HepG2 (cell line): ENCODE measurements at regions not wholly inside any gene's neighbourhood (a gene's known extent, or its start where the extent isn't known, plus 50 kb on each side); places are given as distances from the start of the nearest gene placed in this dataset.

Source experiments
- ATAC-seq: fragments of 200-7000 bp; cut with Tn5 transposase; 3 replicates; pipeline ENCODE4 v1.9.1; 2020; ENCODE audit warnings: mild to moderate bottlenecking, moderate library complexity
- BruUV-seq: library from RNA; stranded (reverse); fragments of 400-500 nt; replicated peaks from 2 replicates; lab custom pipeline; 2021; lab: Mats Ljungman, UMichigan
- CTCF ChIA-PET: fragments of 300-600 bp; formaldehyde crosslinking; extraction: SDS; loops from one replicate; lab custom pipeline; 2021; ENCODE audit warnings: low total read pairs, inconsistent platforms, low intra/inter-chr PET ratio; lab: Yijun Ruan, JAX
- POLR2A ChIA-PET: fragments of 350-600 bp; sonication (Branson Sonifier 250); formaldehyde crosslinking; loops from one replicate; lab custom pipeline; 2020; ENCODE audit warnings: antibody characterized with exemption, inconsistent platforms; lab: Yijun Ruan, JAX
- DNase-seq: peaks from one replicate; pipeline ENCODE4 v3.0.0-alpha.2; 2015; ENCODE audit warnings: low spot score
- FAIRE-seq: peaks from 3 replicates; lab custom pipeline; 2011; peaks lifted over from hg19 to GRCh38; lab: Jason Lieb, UNC
- H2AFZ ChIP-seq: one replicate; pipeline ENCODE4 v1.6.1; 2011; ENCODE audit warnings: low read length, inconsistent platforms
- H3K27ac ChIP-seq: fragments of 300-600 bp; 3 replicates; pipeline ENCODE4 v1.8.0; 2011; ENCODE audit warnings: mixed run types, mild to moderate bottlenecking, mixed read lengths, low read length, inconsistent platforms; ENCODE audit not compliant: insufficient read depth; ENCODE audit errors: extremely low read length
- H3K27me3 ChIP-seq, 2 experiments: fragments of 200-600 bp in 1 of 2; 2 replicates in 1 of 2; 3 replicates in 1 of 2; pipeline versions ENCODE4 v1.6.0 to v1.8.0; 2011; ENCODE audit warnings: low read length in 2 of 2, mild to moderate bottlenecking in 2 of 2, moderate library complexity in 2 of 2, inconsistent platforms in 1 of 2; ENCODE audit not compliant: insufficient read depth in 2 of 2, control insufficient read depth in 1 of 2
- H3K36me3 ChIP-seq, 2 experiments: fragments of 200-600 bp in 1 of 2; replicated peaks in 1 of 2; 2 replicates in 1 of 2; 3 replicates in 1 of 2; pipeline versions ENCODE4 v1.5.1 to v1.8.0; 2011; ENCODE audit warnings: low read length in 2 of 2, inconsistent platforms in 1 of 2; ENCODE audit not compliant: insufficient read depth in 2 of 2, control insufficient read depth in 1 of 2
- H3K4me1 ChIP-seq: 2 replicates; pipeline ENCODE4 v1.5.1; 2012; ENCODE audit warnings: low read length, inconsistent platforms; ENCODE audit not compliant: insufficient read depth
- H3K4me2 ChIP-seq: 2 replicates; pipeline ENCODE4 v1.6.0; 2011; ENCODE audit warnings: low read depth, low read length, inconsistent platforms
- H3K4me3 ChIP-seq, 3 experiments: fragments of 200-600 bp in 1 of 3; sonication (generic), shearing (Covaris generic) in 1 of 3; replicated peaks in 1 of 3; 2 replicates each; pipeline ENCODE4 v1.5.1; 2011 to 2016; ENCODE audit warnings: low read length in 3 of 3, inconsistent platforms in 2 of 3, low read depth in 2 of 3, mild to moderate bottlenecking in 2 of 3, control low read depth in 1 of 3, mixed read lengths in 1 of 3; ENCODE audit not compliant: insufficient read depth in 1 of 3
- H3K79me2 ChIP-seq: one replicate; pipeline ENCODE4 v1.6.1; 2011; ENCODE audit warnings: low read length, inconsistent platforms; ENCODE audit not compliant: insufficient read depth
- H3K9ac ChIP-seq: 2 replicates; pipeline ENCODE4 v1.6.0; 2011; ENCODE audit warnings: mild to moderate bottlenecking, low read depth, low read length, inconsistent platforms; ENCODE audit not compliant: insufficient read depth
- H3K9me3 ChIP-seq: 2 replicates; pipeline ENCODE4 v1.5.1; 2012; ENCODE audit warnings: mild to moderate bottlenecking, low read length
- H4K20me1 ChIP-seq: 2 replicates; pipeline ENCODE4 v1.6.0; 2011; ENCODE audit warnings: inconsistent platforms, mild to moderate bottlenecking, low read length, moderate library complexity; ENCODE audit not compliant: insufficient read depth
- ASH2L ChIP-seq: fragments of 300-600, 200-600 bp; sonication (generic); IDR thresholded peaks from 2 replicates; pipeline ENCODE4 v1.7.0; 2017; ENCODE audit warnings: low read depth, mild to moderate bottlenecking, moderate library complexity, mixed read lengths, low read length; ENCODE audit not compliant: insufficient read length
- FIP1L1 ChIP-seq: fragments of 200-400 bp; formaldehyde crosslinking; IDR thresholded peaks from 2 replicates; pipeline ENCODE4 v1.6.1; 2018; ENCODE audit warnings: low read depth, mild to moderate bottlenecking, low read length, moderate library complexity, borderline replicate concordance; ENCODE audit not compliant: insufficient read depth
- FOXJ3 ChIP-seq: sonication (generic); formaldehyde crosslinking; IDR thresholded peaks from 2 replicates; pipeline ENCODE4 v1.4.0; 2020; ENCODE audit warnings: missing genetic modification reagents, mild to moderate bottlenecking, borderline replicate concordance
- GFI1 ChIP-seq: sonication (generic); formaldehyde crosslinking; IDR thresholded peaks from 2 replicates; pipeline ENCODE4 v1.5.0; 2020; ENCODE audit warnings: missing genetic modification reagents, mild to moderate bottlenecking, borderline replicate concordance
- MTF2 ChIP-seq: sonication (generic); formaldehyde crosslinking; IDR thresholded peaks from 2 replicates; pipeline ENCODE4 v1.5.0; 2020; ENCODE audit warnings: missing genetic modification reagents, borderline replicate concordance
- PHF21A ChIP-seq: sonication (generic); formaldehyde crosslinking; IDR thresholded peaks from 2 replicates; pipeline ENCODE4 v1.5.0; 2020; ENCODE audit warnings: mild to moderate bottlenecking, missing genetic modification reagents
- PLRG1 ChIP-seq: fragments of 450-650 bp; conservative IDR thresholded peaks from 2 replicates; pipeline ENCODE4 v1.6.1; 2016
- POLR2G ChIP-seq: fragments of 200-400 bp; formaldehyde crosslinking; IDR thresholded peaks from 2 replicates; pipeline ENCODE4 v1.6.1; 2018; ENCODE audit warnings: mild to moderate bottlenecking, low read depth, low read length, moderate library complexity
- THAP11 ChIP-seq: IDR thresholded peaks from 2 replicates; pipeline ENCODE4 v1.6.1; 2016; ENCODE audit warnings: missing biosample characterization, missing genetic modification reagents
- ZBTB34 ChIP-seq: sonication (generic); formaldehyde crosslinking; IDR thresholded peaks from 2 replicates; pipeline ENCODE4 v1.8.0; 2022; ENCODE audit warnings: mild to moderate bottlenecking, missing genetic modification reagents
- ZKSCAN5 ChIP-seq: sonication (generic); formaldehyde crosslinking; IDR thresholded peaks from 2 replicates; pipeline ENCODE4 v1.5.1; 2020; ENCODE audit warnings: mild to moderate bottlenecking, missing genetic modification reagents
- ZNF33B ChIP-seq: sonication (generic); formaldehyde crosslinking; IDR thresholded peaks from 2 replicates; pipeline ENCODE4 v1.5.1; 2020; ENCODE audit warnings: mild to moderate bottlenecking, missing genetic modification reagents
- ZNF792 ChIP-seq: IDR thresholded peaks from 2 replicates; pipeline ENCODE4 v1.6.1; 2016
- WGBS: methylation state at CpG from one replicate; pipeline ENCODE4 v1.1.6; 2017; ENCODE audit warnings: low lambda C conversion rate; 5-methylcytosine and 5-hydroxymethylcytosine counted together
- in situ Hi-C: cut with HindIII; loops from 2 replicates; pipeline ENCODE4 v1.10.0; 2017; ENCODE audit warnings: low pct_unique_long_range_greater_than_20kb; ENCODE audit not compliant: extremely low pct_ligation_motif_present
- intact Hi-C: fragments of 100-400 bp; cut with micrococcal nuclease; formaldehyde crosslinking; loops from one replicate; pipeline ENCODE4 v1.10.0; 2022; ENCODE audit not compliant: unreplicated experiment
- TF ChIP-seq, protein P1 (sequence below): sonication (generic); formaldehyde crosslinking; conservative IDR thresholded peaks from 2 replicates; pipeline ENCODE4 v1.8.0; 2022; ENCODE audit warnings: missing genetic modification reagents
- TF ChIP-seq, protein P2 (sequence below): fragments of 450-650 bp; IDR thresholded peaks from 2 replicates; pipeline ENCODE4 v1.6.1; 2016
- TF ChIP-seq, protein P3 (sequence below): sonication (generic); formaldehyde crosslinking; IDR thresholded peaks from 2 replicates; pipeline ENCODE4 v1.8.0; 2022; ENCODE audit warnings: missing genetic modification reagents, mild to moderate bottlenecking, inconsistent platforms, borderline replicate concordance

- CTCF ChIA-PET, result no interaction called here
- no peak overlapping the region for H2AFZ ChIP-seq
Measured at GRCh38 chr6:20341096-20341495, 60.6 kb upstream of the E2F3 start.

DNA sequence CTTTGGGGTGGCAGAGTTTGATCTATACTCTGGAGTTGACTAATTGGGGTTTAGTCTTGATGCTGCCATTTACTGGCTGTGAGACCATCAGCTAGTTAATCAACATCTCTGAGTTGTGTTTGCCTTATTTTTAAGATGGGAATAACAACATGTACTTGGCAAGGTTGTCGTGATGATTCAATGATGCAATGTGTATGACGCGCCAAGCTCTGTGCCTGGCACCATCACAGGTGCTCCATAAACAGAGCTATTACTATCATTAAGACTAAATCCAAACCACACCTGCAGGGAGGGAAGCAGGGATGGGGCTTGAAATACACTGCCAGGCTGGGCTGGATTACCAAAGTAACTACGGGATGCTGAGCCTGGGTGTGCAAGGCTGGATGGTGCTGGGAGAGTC, 60.1 kb upstream of the E2F3 start:
- FAIRE-seq, result no peak
- ChIA-PET POLR2A (no interaction called here), CTCF (no interaction called here)
- no peak for ATAC-seq
- H3K27ac ChIP-seq, result no peak overlapping the region
- no peak for DNase-seq
- no TSS peak for BruUV-seq
- intact Hi-C loops, result no loop called here
- H3K4me2 ChIP-seq, result no peak overlapping the region
- no peaks in the 10 kb centered on the region for H3K4me1 ChIP-seq
- no peak overlapping the region for H3K9ac ChIP-seq
- no peaks in the 10 kb centered on the region; a peak in 1 of 5 replicates for H3K36me3 ChIP-seq
- no peak overlapping the region for H3K4me3 ChIP-seq
- H4K20me1 ChIP-seq, result no peaks in the 10 kb centered on the region
- in situ Hi-C loops, result no loop called here
- H3K9me3 ChIP-seq, result no peaks in the 10 kb centered on the region
- H3K27me3 ChIP-seq, result peaks cover 1 to 11% of the 10 kb centered on the region in 2 experiments; a peak in 2 of 5 replicates
- H3K79me2 ChIP-seq, result no peaks in the 10 kb centered on the region
- no peak overlapping the region for H2AFZ ChIP-seq
- WGBS, result 58% methylated on average over 4 of the region's 4 CpGs
- TF ChIP-seq MTF2 (no peak), ZBTB34 (CRISPR knock-in tag) (no peak), ZKSCAN5 (CRISPR knock-in tag) (no peak), ZNF33B (CRISPR knock-in tag) (no peak), FOXJ3 (CRISPR knock-in tag) (no peak), THAP11 (CRISPR knock-in tag) (no peak), ASH2L (no peak), GFI1 (CRISPR knock-in tag) (no peak), PLRG1 (no peak)
- TF ChIP-seq, protein P1, sequence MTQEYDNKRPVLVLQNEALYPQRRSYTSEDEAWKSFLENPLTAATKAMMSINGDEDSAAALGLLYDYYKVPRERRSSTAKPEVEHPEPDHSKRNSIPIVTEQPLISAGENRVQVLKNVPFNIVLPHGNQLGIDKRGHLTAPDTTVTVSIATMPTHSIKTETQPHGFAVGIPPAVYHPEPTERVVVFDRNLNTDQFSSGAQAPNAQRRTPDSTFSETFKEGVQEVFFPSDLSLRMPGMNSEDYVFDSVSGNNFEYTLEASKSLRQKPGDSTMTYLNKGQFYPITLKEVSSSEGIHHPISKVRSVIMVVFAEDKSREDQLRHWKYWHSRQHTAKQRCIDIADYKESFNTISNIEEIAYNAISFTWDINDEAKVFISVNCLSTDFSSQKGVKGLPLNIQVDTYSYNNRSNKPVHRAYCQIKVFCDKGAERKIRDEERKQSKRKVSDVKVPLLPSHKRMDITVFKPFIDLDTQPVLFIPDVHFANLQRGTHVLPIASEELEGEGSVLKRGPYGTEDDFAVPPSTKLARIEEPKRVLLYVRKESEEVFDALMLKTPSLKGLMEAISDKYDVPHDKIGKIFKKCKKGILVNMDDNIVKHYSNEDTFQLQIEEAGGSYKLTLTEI (CRISPR knock-in tag), result no peak
- TF ChIP-seq, protein P2, sequence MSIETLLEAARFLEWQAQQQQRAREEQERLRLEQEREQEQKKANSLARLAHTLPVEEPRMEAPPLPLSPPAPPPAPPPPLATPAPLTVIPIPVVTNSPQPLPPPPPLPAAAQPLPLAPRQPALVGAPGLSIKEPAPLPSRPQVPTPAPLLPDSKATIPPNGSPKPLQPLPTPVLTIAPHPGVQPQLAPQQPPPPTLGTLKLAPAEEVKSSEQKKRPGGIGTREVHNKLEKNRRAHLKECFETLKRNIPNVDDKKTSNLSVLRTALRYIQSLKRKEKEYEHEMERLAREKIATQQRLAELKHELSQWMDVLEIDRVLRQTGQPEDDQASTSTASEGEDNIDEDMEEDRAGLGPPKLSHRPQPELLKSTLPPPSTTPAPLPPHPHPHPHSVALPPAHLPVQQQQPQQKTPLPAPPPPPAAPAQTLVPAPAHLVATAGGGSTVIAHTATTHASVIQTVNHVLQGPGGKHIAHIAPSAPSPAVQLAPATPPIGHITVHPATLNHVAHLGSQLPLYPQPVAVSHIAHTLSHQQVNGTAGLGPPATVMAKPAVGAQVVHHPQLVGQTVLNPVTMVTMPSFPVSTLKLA, result no peak

More at GRCh38 chr6:20341096-20341495, 60.6 kb upstream of the E2F3 start:
- DNase-seq (no peak), FAIRE-seq (no peak), ATAC-seq (no peak)
- POLR2A ChIA-PET, result no interaction called here
- no peaks in the 10 kb centered on the region for H4K20me1 ChIP-seq
- in situ Hi-C loops (no loop called here), intact Hi-C loops (no loop called here)
- TF ChIP-seq PHF21A (CRISPR knock-in tag), result no peak
- TF ChIP-seq FIP1L1, result no peak
- no peak for TF ChIP-seq ZNF792 (CRISPR knock-in tag)
- TF ChIP-seq POLR2G, result no peak
- TF ChIP-seq, protein P3, sequence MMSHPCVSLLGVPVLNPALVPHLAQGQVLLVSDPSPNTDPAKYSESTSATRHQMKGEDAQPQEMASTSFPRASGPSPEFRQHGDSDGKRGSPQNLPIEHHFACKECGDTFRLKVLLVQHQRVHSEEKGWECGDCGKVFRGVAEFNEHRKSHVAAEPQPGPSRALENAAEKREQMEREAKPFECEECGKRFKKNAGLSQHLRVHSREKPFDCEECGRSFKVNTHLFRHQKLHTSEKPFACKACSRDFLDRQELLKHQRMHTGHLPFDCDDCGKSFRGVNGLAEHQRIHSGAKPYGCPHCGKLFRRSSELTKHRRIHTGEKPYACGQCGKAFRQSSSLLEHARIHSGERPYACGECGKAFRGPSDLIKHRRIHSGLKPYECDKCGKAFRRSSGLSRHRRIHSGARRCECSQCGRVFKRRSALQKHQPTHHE (CRISPR knock-in tag), result no peak
- no peaks in the 10 kb centered on the region for H3K4me1 ChIP-seq
- H3K9ac ChIP-seq, result no peak overlapping the region
- H3K4me2 ChIP-seq, result no peak overlapping the region
- no peaks in the 10 kb centered on the region for H3K9me3 ChIP-seq
- no peaks in the 10 kb centered on the region; a peak in 1 of 5 replicates for H3K36me3 ChIP-seq
- H3K27ac ChIP-seq, result no peak overlapping the region
- 18% methylated on average over 2 of the region's 2 CpGs for WGBS
- H3K79me2 ChIP-seq, result no peaks in the 10 kb centered on the region
- no TSS peak for BruUV-seq
- H3K27me3 ChIP-seq, result peaks cover 1 to 8% of the 10 kb centered on the region in 2 experiments; a peak in 2 of 5 replicates
- no peak overlapping the region for H3K4me3 ChIP-seq
